ENCODE measurements at regions not wholly inside any gene's neighbourhood (a gene's known extent, or its start where the extent isn't known, plus 50 kb on each side); places are given as distances from the start of the nearest gene placed in this dataset.

DNA sequence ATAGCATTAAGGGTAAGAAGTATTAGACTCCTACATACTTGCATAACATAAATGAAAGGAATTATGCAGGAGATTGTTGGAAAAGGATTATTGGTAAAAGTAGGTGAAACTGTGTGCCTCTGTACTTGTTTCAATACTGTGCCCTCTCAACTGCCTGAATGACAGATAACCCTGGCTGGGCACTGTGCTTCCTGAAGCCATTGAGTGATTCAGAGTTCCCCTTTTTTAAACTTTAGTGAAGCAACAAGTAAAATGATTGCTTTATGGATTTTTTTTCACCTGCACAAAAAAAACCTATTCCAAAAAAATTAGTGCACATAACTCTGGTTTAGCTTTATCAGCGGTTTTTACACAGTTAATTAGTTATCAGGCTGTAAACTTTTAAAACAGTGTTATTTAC is 204.8 kb downstream of the TRAM1L1 start:
- TF ChIP-seq YY1 (tag by site-specific recombination; IDR thresholded peaks at IDR 0.05) (no peak), FEZF1 (tag by site-specific recombination; IDR thresholded peaks at IDR 0.05) (no peak), ZNF140 (tag by site-specific recombination; IDR thresholded peaks at IDR 0.05) (no peak), ZBTB1 (tag by site-specific recombination; IDR thresholded peaks at IDR 0.05) (no peak), GLIS2 (tag by site-specific recombination; IDR thresholded peaks at IDR 0.05) (no peak), ZNF311 (tag by site-specific recombination; IDR thresholded peaks at IDR 0.05; ENCODE audit: borderline replicate concordance) (no peak), ZNF19 (tag by site-specific recombination; IDR thresholded peaks at IDR 0.05; ENCODE audit: low read depth) (no peak), ZNF677 (tag by site-specific recombination; IDR thresholded peaks at IDR 0.05) (no peak), ZNF707 (tag by site-specific recombination; IDR thresholded peaks at IDR 0.05) (no peak)
- TF ChIP-seq, protein P1, sequence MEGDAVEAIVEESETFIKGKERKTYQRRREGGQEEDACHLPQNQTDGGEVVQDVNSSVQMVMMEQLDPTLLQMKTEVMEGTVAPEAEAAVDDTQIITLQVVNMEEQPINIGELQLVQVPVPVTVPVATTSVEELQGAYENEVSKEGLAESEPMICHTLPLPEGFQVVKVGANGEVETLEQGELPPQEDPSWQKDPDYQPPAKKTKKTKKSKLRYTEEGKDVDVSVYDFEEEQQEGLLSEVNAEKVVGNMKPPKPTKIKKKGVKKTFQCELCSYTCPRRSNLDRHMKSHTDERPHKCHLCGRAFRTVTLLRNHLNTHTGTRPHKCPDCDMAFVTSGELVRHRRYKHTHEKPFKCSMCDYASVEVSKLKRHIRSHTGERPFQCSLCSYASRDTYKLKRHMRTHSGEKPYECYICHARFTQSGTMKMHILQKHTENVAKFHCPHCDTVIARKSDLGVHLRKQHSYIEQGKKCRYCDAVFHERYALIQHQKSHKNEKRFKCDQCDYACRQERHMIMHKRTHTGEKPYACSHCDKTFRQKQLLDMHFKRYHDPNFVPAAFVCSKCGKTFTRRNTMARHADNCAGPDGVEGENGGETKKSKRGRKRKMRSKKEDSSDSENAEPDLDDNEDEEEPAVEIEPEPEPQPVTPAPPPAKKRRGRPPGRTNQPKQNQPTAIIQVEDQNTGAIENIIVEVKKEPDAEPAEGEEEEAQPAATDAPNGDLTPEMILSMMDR (tag by site-specific recombination; IDR thresholded peaks at IDR 0.05): no peak
- TF ChIP-seq, protein P2, sequence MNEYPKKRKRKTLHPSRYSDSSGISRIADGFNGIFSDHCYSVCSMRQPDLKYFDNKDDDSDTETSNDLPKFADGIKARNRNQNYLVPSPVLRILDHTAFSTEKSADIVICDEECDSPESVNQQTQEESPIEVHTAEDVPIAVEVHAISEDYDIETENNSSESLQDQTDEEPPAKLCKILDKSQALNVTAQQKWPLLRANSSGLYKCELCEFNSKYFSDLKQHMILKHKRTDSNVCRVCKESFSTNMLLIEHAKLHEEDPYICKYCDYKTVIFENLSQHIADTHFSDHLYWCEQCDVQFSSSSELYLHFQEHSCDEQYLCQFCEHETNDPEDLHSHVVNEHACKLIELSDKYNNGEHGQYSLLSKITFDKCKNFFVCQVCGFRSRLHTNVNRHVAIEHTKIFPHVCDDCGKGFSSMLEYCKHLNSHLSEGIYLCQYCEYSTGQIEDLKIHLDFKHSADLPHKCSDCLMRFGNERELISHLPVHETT (tag by site-specific recombination; IDR thresholded peaks at IDR 0.05): no peak
- TF ChIP-seq, protein P3, sequence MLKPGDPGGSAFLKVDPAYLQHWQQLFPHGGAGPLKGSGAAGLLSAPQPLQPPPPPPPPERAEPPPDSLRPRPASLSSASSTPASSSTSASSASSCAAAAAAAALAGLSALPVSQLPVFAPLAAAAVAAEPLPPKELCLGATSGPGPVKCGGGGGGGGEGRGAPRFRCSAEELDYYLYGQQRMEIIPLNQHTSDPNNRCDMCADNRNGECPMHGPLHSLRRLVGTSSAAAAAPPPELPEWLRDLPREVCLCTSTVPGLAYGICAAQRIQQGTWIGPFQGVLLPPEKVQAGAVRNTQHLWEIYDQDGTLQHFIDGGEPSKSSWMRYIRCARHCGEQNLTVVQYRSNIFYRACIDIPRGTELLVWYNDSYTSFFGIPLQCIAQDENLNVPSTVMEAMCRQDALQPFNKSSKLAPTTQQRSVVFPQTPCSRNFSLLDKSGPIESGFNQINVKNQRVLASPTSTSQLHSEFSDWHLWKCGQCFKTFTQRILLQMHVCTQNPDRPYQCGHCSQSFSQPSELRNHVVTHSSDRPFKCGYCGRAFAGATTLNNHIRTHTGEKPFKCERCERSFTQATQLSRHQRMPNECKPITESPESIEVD (tag by site-specific recombination; IDR thresholded peaks at IDR 0.05): no peak
- TF ChIP-seq, protein P4, sequence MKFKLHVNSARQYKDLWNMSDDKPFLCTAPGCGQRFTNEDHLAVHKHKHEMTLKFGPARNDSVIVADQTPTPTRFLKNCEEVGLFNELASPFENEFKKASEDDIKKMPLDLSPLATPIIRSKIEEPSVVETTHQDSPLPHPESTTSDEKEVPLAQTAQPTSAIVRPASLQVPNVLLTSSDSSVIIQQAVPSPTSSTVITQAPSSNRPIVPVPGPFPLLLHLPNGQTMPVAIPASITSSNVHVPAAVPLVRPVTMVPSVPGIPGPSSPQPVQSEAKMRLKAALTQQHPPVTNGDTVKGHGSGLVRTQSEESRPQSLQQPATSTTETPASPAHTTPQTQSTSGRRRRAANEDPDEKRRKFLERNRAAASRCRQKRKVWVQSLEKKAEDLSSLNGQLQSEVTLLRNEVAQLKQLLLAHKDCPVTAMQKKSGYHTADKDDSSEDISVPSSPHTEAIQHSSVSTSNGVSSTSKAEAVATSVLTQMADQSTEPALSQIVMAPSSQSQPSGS (tag by site-specific recombination; IDR thresholded peaks at IDR 0.05; ENCODE audit: low read depth): no peak
